Astrocyte (in vitro differentiated cells and primary cell): ENCODE measurements at regions not wholly inside any gene's neighbourhood (a gene's known extent, or its start where the extent isn't known, plus 50 kb on each side); places are given as distances from the start of the nearest gene placed in this dataset.

Experiments used
- DNase-seq: peaks from one replicate; pipeline ENCODE4 v3.0.0-alpha.2; 2010; ENCODE audit warnings: low read depth
- FAIRE-seq: peaks from 2 replicates; lab custom pipeline; 2011; peaks lifted over from hg19 to GRCh38; lab: Jason Lieb, UNC
- H2AFZ ChIP-seq: 2 replicates; pipeline ENCODE4 v1.6.0; 2012; ENCODE audit warnings: low read depth, low read length, inconsistent platforms
- H3K27ac ChIP-seq: 2 replicates; pipeline ENCODE4 v1.5.1; 2011; ENCODE audit warnings: low read depth, low read length, inconsistent platforms
- H3K27me3 ChIP-seq: 2 replicates; pipeline ENCODE4 v1.6.0; 2011; ENCODE audit warnings: low read length, inconsistent platforms; ENCODE audit not compliant: insufficient read depth
- H3K36me3 ChIP-seq: 2 replicates; pipeline ENCODE4 v1.5.1; 2011; ENCODE audit warnings: low read length, inconsistent platforms; ENCODE audit not compliant: insufficient read depth
- H3K4me1 ChIP-seq: 2 replicates; pipeline ENCODE4 v1.5.1; 2011; ENCODE audit warnings: low read length, inconsistent platforms; ENCODE audit not compliant: insufficient read depth
- H3K4me2 ChIP-seq: 2 replicates; pipeline ENCODE4 v1.6.0; 2012; ENCODE audit warnings: low read length, inconsistent platforms
- H3K4me3 ChIP-seq: 2 replicates; pipeline ENCODE4 v1.5.1; 2011; ENCODE audit warnings: low read depth, mild to moderate bottlenecking, low read length, inconsistent platforms; ENCODE audit not compliant: insufficient read depth
- H3K79me2 ChIP-seq: 2 replicates; pipeline ENCODE4 v1.6.0; 2012; ENCODE audit warnings: mild to moderate bottlenecking, low read length, inconsistent platforms; ENCODE audit not compliant: insufficient read depth
- H3K9ac ChIP-seq: 2 replicates; pipeline ENCODE4 v1.6.0; 2012; ENCODE audit warnings: mild to moderate bottlenecking, low read length, inconsistent platforms
- H3K9me3 ChIP-seq: 2 replicates; pipeline ENCODE4 v1.5.1; 2012; ENCODE audit warnings: low read depth, mild to moderate bottlenecking, low read length, inconsistent platforms; ENCODE audit not compliant: insufficient read depth
- H4K20me1 ChIP-seq: 2 replicates; pipeline ENCODE4 v1.6.0; 2012; ENCODE audit warnings: low read length, inconsistent platforms; ENCODE audit not compliant: insufficient read depth
- H3K27ac Mint-ChIP-seq: one replicate; pipeline ENCODE4 v1.8.0; 2021; ENCODE audit warnings: mild to moderate bottlenecking, mixed read lengths; ENCODE audit not compliant: unreplicated experiment
- H3K27me3 Mint-ChIP-seq: one replicate; pipeline ENCODE4 v1.8.0; 2021; ENCODE audit warnings: low read depth, mixed read lengths; ENCODE audit not compliant: unreplicated experiment
- H3K36me3 Mint-ChIP-seq: one replicate; pipeline ENCODE4 v1.8.0; 2021; ENCODE audit warnings: low read depth, mixed read lengths; ENCODE audit not compliant: unreplicated experiment
- H3K4me1 Mint-ChIP-seq: one replicate; pipeline ENCODE4 v1.8.0; 2021; ENCODE audit warnings: low read depth, mixed read lengths; ENCODE audit not compliant: unreplicated experiment
- H3K4me3 Mint-ChIP-seq: one replicate; pipeline ENCODE4 v1.8.0; 2021; ENCODE audit warnings: mild to moderate bottlenecking, moderate library complexity, mixed read lengths; ENCODE audit not compliant: unreplicated experiment
- H3K9me3 Mint-ChIP-seq: one replicate; pipeline ENCODE4 v1.8.0; 2021; ENCODE audit warnings: mild to moderate bottlenecking, mixed read lengths; ENCODE audit not compliant: unreplicated experiment
- CTCF ChIP-seq: IDR thresholded peaks from 2 replicates; pipeline ENCODE4 v1.5.1; 2011; ENCODE audit warnings: low read depth, mild to moderate bottlenecking, inconsistent platforms, low read length, moderate library complexity; ENCODE audit not compliant: insufficient read depth
- EZH2 ChIP-seq: IDR thresholded peaks from 2 replicates; pipeline ENCODE4 v1.6.1; 2012; ENCODE audit warnings: mild to moderate bottlenecking, low read length, inconsistent platforms; ENCODE audit not compliant: insufficient read depth

GRCh38 chr20:39623584-39624234 is 661.6 kb downstream of the DHX35 start:
- no peak overlapping the region for H3K27ac Mint-ChIP-seq
- Histone ChIP-seq H4K20me1 (no peaks in the 10 kb centered on the region), H3K9me3 (no peaks in the 10 kb centered on the region), H3K4me3 (no peak overlapping the region), H3K27me3 (no peaks in the 10 kb centered on the region), H3K9ac (no peak overlapping the region), H2AFZ (no peak overlapping the region), H3K4me1 (no peaks in the 10 kb centered on the region), H3K36me3 (no peaks in the 10 kb centered on the region), H3K4me2 (no peak overlapping the region), H3K27ac (no peak overlapping the region), H3K79me2 (no peaks in the 10 kb centered on the region)
- peaks cover 2% of the 10 kb centered on the region for H3K4me1 Mint-ChIP-seq
- H3K4me3 Mint-ChIP-seq = no peak overlapping the region
- DNase-seq (peak; percentile 29), FAIRE-seq (no peak)
- H3K36me3 Mint-ChIP-seq = no peaks in the 10 kb centered on the region
- TF ChIP-seq EZH2 = no peak
- no peak for TF ChIP-seq CTCF
- H3K27me3 Mint-ChIP-seq = peaks cover 5% of the 10 kb centered on the region
- no peaks in the 10 kb centered on the region for H3K9me3 Mint-ChIP-seq

- Mint-ChIP-seq H3K27me3 (no peaks in the 10 kb centered on the region), H3K36me3 (no peaks in the 10 kb centered on the region), H3K4me1 (peaks cover 2% of the 10 kb centered on the region), H3K9me3 (no peaks in the 10 kb centered on the region), H3K4me3 (no peak overlapping the region), H3K27ac (no peak overlapping the region)
- Histone ChIP-seq H2AFZ (no peak overlapping the region), H3K4me1 (no peaks in the 10 kb centered on the region), H3K4me2 (no peak overlapping the region), H3K36me3 (no peaks in the 10 kb centered on the region), H3K79me2 (no peaks in the 10 kb centered on the region), H3K27me3 (no peaks in the 10 kb centered on the region), H3K27ac (no peak overlapping the region), H4K20me1 (no peaks in the 10 kb centered on the region), H3K9me3 (no peaks in the 10 kb centered on the region), H3K9ac (no peak overlapping the region), H3K4me3 (no peak overlapping the region)
- FAIRE-seq = no peak
- DNase-seq = no peak
- TF ChIP-seq CTCF = no peak
- TF ChIP-seq EZH2 = no peak
Measured at GRCh38 chr20:39619271-39619785, 657.2 kb downstream of the DHX35 start.

GRCh38 chr20:39611901-39612300 is 649.8 kb downstream of the DHX35 start:
- no peaks in the 10 kb centered on the region for H3K36me3 Mint-ChIP-seq
- H3K4me3 ChIP-seq = no peak overlapping the region
- DNase-seq = no peak
- no peak overlapping the region for H3K27ac Mint-ChIP-seq
- H3K27me3 ChIP-seq = no peaks in the 10 kb centered on the region
- no peak overlapping the region for H3K9ac ChIP-seq
- no peak overlapping the region for H3K27ac ChIP-seq
- no peaks in the 10 kb centered on the region for H3K36me3 ChIP-seq
- H3K9me3 ChIP-seq = no peaks in the 10 kb centered on the region
- peaks cover 5% of the 10 kb centered on the region for H3K9me3 Mint-ChIP-seq
- peaks cover 7% of the 10 kb centered on the region for H3K27me3 Mint-ChIP-seq
- H2AFZ ChIP-seq = no peak overlapping the region
- FAIRE-seq = no peak
- TF ChIP-seq CTCF (no peak), EZH2 (no peak)
- no peak overlapping the region for H3K4me2 ChIP-seq
- no peaks in the 10 kb centered on the region for H3K79me2 ChIP-seq
- no peak overlapping the region for H3K4me3 Mint-ChIP-seq
- peaks cover 9% of the 10 kb centered on the region for H3K4me1 Mint-ChIP-seq
- no peaks in the 10 kb centered on the region for H4K20me1 ChIP-seq
- no peaks in the 10 kb centered on the region for H3K4me1 ChIP-seq
